GM23338 (cell line): ENCODE measurements at regions not wholly inside any gene's neighbourhood (a gene's known extent, or its start where the extent isn't known, plus 50 kb on each side); places are given as distances from the start of the nearest gene placed in this dataset.

Source experiments
- ATAC-seq: fragments of 200-7000 bp; cut with Tn5 transposase; 3 replicates; pipeline ENCODE4 v1.9.1; 2020
- DNase-seq: peaks from one replicate; pipeline ENCODE4 v3.0.0-alpha.2; 2015; ENCODE audit warnings: low spot score
- H2AFZ ChIP-seq: fragments of 200-600 bp; sonication (generic); 2 replicates; pipeline ENCODE4 v1.8.0; 2016; ENCODE audit warnings: antibody characterized with exemption, mild to moderate bottlenecking, moderate library complexity
- H3F3A ChIP-seq: fragments of 200-600 bp; sonication (generic); replicated peaks from 2 replicates; pipeline ENCODE4 v1.8.0; 2017; ENCODE audit warnings: antibody characterized with exemption, mixed run types, low read depth
- H3K27ac ChIP-seq: fragments of 200-600 bp; sonication (generic); 2 replicates; pipeline ENCODE4 v1.6.1; 2016; ENCODE audit warnings: low read depth
- H3K27me3 ChIP-seq: fragments of 200-600 bp; sonication (generic); 2 replicates; pipeline ENCODE4 v1.8.0; 2016; ENCODE audit warnings: mild to moderate bottlenecking, mixed run types, moderate library complexity; ENCODE audit not compliant: insufficient read depth
- H3K36me3 ChIP-seq: fragments of 200-600 bp; sonication (generic); 2 replicates; pipeline ENCODE4 v1.8.0; 2016; ENCODE audit warnings: mild to moderate bottlenecking; ENCODE audit not compliant: insufficient read depth
- H3K4me1 ChIP-seq: fragments of 200-600 bp; sonication (generic); 2 replicates; pipeline ENCODE4 v1.8.0; 2016; ENCODE audit warnings: mild to moderate bottlenecking, moderate library complexity; ENCODE audit not compliant: insufficient read depth
- H3K4me2 ChIP-seq: fragments of 200-600 bp; sonication (generic); 2 replicates; pipeline ENCODE4 v1.7.1; 2017; ENCODE audit warnings: mixed run types
- H3K4me3 ChIP-seq: fragments of 200-600 bp; sonication (generic); 2 replicates; pipeline ENCODE4 v1.6.1; 2016; ENCODE audit warnings: mixed run types
- H3K79me2 ChIP-seq: fragments of 200-600 bp; sonication (generic); replicated peaks from 2 replicates; pipeline ENCODE4 v1.8.0; 2017; ENCODE audit warnings: mild to moderate bottlenecking; ENCODE audit not compliant: insufficient read depth
- H3K9me2 ChIP-seq: fragments of 200-600 bp; sonication (generic); 2 replicates; pipeline ENCODE4 v1.8.0; 2017; ENCODE audit not compliant: insufficient read depth
- H4K20me1 ChIP-seq: fragments of 200-600 bp; sonication (generic); replicated peaks from 2 replicates; pipeline ENCODE4 v1.8.0; 2017; ENCODE audit warnings: mild to moderate bottlenecking; ENCODE audit not compliant: insufficient read depth
- H3K27ac Mint-ChIP-seq: 2 replicates; pipeline ENCODE4 v1.8.0; 2020; ENCODE audit warnings: inconsistent platforms, mild to moderate bottlenecking, moderate library complexity, mixed read lengths
- H3K27me3 Mint-ChIP-seq: 3 replicates; pipeline ENCODE4 v1.8.0; 2022; ENCODE audit warnings: low read depth, mild to moderate bottlenecking, moderate library complexity, mixed read lengths, inconsistent platforms; ENCODE audit not compliant: insufficient read depth, poor library complexity
- H3K36me3 Mint-ChIP-seq: 3 replicates; pipeline ENCODE4 v1.8.0; 2021; ENCODE audit warnings: low read depth, mild to moderate bottlenecking, inconsistent platforms, moderate library complexity, mixed read lengths
- H3K4me1 Mint-ChIP-seq: 3 replicates; pipeline ENCODE4 v1.8.0; 2020; ENCODE audit warnings: mild to moderate bottlenecking, inconsistent platforms, mixed read lengths
- H3K4me3 Mint-ChIP-seq: 3 replicates; pipeline ENCODE4 v1.8.0; 2021; ENCODE audit warnings: moderate library complexity, mild to moderate bottlenecking, inconsistent platforms, mixed read lengths
- H3K9me3 Mint-ChIP-seq: 3 replicates; pipeline ENCODE4 v1.8.0; 2020; ENCODE audit warnings: moderate library complexity, mild to moderate bottlenecking, inconsistent platforms, mixed read lengths
- CREB1 ChIP-seq: fragments of 250-450 bp; sonication (Bioruptor Pico); IDR thresholded peaks from 2 replicates; pipeline ENCODE4 v1.5.0; 2020; ENCODE audit warnings: low read depth, mild to moderate bottlenecking, moderate library complexity
- EZH2 ChIP-seq: fragments of 200-600 bp; sonication (generic); IDR thresholded peaks from one replicate; pipeline ENCODE4 v1.8.0; 2017; ENCODE audit warnings: antibody characterized with exemption, mild to moderate bottlenecking, low read depth; ENCODE audit not compliant: unreplicated experiment
- EZH2phosphoT487 ChIP-seq: fragments of 200-600 bp; sonication (generic); IDR thresholded peaks from one replicate; pipeline ENCODE4 v1.8.1; 2018; ENCODE audit warnings: antibody characterized with exemption; ENCODE audit not compliant: unreplicated experiment
- JUNB ChIP-seq: IDR thresholded peaks from one replicate; pipeline ENCODE4 v1.6.1; 2016; ENCODE audit warnings: antibody characterized with exemption; ENCODE audit not compliant: unreplicated experiment
- NANOG ChIP-seq: IDR thresholded peaks from 2 replicates; pipeline ENCODE4 v1.6.1; 2016; ENCODE audit warnings: antibody characterized with exemption, borderline replicate concordance
- POLR2AphosphoS5 ChIP-seq: IDR thresholded peaks from 2 replicates; pipeline ENCODE4 v1.6.1; 2016; ENCODE audit warnings: antibody characterized with exemption, low read depth
- STAT1 ChIP-seq: IDR thresholded peaks from one replicate; pipeline ENCODE4 v1.6.1; 2016; ENCODE audit warnings: antibody characterized with exemption; ENCODE audit not compliant: unreplicated experiment
- TF ChIP-seq, protein P1 (sequence below), 2 experiments: fragments of 200-600 bp in 1 of 2; sonication (generic) in 1 of 2; conservative IDR thresholded peaks; 2 replicates each; pipeline versions ENCODE4 v1.5.1 to v1.6.1; 2016 to 2017; ENCODE audit warnings: antibody characterized with exemption in 2 of 2, low read depth in 2 of 2, mild to moderate bottlenecking in 2 of 2, moderate library complexity in 1 of 2
- TF ChIP-seq, protein P2 (sequence below): fragments of 250-450 bp; sonication (Bioruptor Pico); IDR thresholded peaks from 2 replicates; pipeline ENCODE4 v1.5.0; 2020; ENCODE audit warnings: mild to moderate bottlenecking, moderate library complexity
- TF ChIP-seq, protein P3 (sequence below): IDR thresholded peaks from 2 replicates; pipeline ENCODE4 v1.6.1; 2016; ENCODE audit warnings: antibody characterized with exemption

DNA sequence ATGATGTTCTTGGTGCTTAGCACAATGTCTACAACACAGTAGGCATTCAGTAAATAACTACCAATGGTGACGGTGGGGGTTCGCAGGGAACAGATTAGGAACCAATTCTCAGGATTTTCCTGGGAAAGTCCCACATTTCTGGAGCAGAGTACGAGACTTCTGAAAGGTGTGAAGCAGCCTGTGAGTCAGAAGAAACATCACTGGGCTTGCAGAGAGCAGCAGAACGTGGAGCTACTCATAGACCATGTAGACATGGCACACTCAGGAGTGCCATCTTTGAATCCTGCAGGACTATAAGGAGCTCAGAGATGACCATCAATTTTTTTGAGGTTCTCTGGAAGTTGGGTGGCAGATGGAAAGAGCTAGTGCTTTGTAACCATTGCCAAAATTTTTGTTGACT is 106.6 kb upstream of the ANKRD55 start:
- no peaks in the 10 kb centered on the region for H3K4me1 ChIP-seq
- no peak for ATAC-seq
- H3K27ac ChIP-seq: no peak overlapping the region
- peaks cover 11% of the 10 kb centered on the region for H3K36me3 Mint-ChIP-seq
- H3K4me3 Mint-ChIP-seq: no peak overlapping the region
- no peaks in the 10 kb centered on the region for H4K20me1 ChIP-seq
- H3F3A ChIP-seq: no peaks in the 10 kb centered on the region
- peaks cover 1% of the 10 kb centered on the region for H3K27me3 Mint-ChIP-seq
- H3K36me3 ChIP-seq: no peaks in the 10 kb centered on the region
- no peaks in the 10 kb centered on the region for H3K79me2 ChIP-seq
- no peak for DNase-seq
- no peak for TF ChIP-seq CREB1 (CRISPR knock-in tag)
- no peak for TF ChIP-seq STAT1
- H3K4me1 Mint-ChIP-seq: no peaks in the 10 kb centered on the region; the same call in 2 of the 3 replicates
- H3K9me2 ChIP-seq: peaks cover 3% of the 10 kb centered on the region; the same call in 1 of the 2 replicates
- no peak overlapping the region for H3K4me3 ChIP-seq
- no peak overlapping the region for H2AFZ ChIP-seq
- H3K27me3 ChIP-seq: no peaks in the 10 kb centered on the region
- peaks cover 18% of the 10 kb centered on the region for H3K9me3 Mint-ChIP-seq
- no peak overlapping the region for H3K4me2 ChIP-seq
- no peak overlapping the region for H3K27ac Mint-ChIP-seq

DNA sequence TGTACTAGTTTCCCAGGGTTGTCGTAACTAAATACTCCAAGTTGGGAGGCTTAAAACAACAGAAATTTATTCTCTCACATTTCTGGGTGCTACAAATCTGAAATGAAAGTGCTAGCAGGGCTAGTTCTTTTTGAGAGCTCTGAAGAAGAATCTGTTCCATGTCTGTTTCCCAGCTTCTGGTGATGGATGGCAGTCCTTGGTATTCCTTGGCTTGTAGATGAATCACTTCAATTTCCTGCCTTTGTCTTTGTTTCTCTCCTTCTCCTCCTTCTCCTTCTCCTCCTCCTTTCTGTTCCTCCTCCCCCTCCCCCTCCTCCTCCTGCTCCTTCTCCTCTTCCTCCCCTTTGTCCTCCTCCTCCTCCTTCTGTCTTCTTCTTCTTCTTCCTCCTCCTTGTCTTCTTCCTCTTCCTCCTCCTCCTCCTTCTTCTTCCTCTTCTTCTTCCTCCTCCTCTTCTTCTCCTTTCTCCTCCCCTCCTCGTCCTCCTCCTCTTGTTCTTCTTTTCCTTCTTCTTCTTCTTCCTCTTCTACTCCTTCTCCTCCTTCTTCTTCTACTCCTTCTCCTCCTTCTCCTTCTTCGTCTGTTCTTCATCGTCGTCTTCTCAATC is 104.7 kb upstream of the ANKRD55 start:
- no peaks in the 10 kb centered on the region for H4K20me1 ChIP-seq
- no peak overlapping the region for H3K27ac ChIP-seq
- TF ChIP-seq JUNB (no peak), POLR2AphosphoS5 (no peak), EZH2 (no peak), NANOG (no peak), STAT1 (no peak), EZH2phosphoT487 (no peak)
- TF ChIP-seq, protein P1, sequence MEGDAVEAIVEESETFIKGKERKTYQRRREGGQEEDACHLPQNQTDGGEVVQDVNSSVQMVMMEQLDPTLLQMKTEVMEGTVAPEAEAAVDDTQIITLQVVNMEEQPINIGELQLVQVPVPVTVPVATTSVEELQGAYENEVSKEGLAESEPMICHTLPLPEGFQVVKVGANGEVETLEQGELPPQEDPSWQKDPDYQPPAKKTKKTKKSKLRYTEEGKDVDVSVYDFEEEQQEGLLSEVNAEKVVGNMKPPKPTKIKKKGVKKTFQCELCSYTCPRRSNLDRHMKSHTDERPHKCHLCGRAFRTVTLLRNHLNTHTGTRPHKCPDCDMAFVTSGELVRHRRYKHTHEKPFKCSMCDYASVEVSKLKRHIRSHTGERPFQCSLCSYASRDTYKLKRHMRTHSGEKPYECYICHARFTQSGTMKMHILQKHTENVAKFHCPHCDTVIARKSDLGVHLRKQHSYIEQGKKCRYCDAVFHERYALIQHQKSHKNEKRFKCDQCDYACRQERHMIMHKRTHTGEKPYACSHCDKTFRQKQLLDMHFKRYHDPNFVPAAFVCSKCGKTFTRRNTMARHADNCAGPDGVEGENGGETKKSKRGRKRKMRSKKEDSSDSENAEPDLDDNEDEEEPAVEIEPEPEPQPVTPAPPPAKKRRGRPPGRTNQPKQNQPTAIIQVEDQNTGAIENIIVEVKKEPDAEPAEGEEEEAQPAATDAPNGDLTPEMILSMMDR (conservative IDR thresholded peaks at IDR 0.05; ENCODE audit: low read depth in 2 of 2): no peak
- TF ChIP-seq, protein P2, sequence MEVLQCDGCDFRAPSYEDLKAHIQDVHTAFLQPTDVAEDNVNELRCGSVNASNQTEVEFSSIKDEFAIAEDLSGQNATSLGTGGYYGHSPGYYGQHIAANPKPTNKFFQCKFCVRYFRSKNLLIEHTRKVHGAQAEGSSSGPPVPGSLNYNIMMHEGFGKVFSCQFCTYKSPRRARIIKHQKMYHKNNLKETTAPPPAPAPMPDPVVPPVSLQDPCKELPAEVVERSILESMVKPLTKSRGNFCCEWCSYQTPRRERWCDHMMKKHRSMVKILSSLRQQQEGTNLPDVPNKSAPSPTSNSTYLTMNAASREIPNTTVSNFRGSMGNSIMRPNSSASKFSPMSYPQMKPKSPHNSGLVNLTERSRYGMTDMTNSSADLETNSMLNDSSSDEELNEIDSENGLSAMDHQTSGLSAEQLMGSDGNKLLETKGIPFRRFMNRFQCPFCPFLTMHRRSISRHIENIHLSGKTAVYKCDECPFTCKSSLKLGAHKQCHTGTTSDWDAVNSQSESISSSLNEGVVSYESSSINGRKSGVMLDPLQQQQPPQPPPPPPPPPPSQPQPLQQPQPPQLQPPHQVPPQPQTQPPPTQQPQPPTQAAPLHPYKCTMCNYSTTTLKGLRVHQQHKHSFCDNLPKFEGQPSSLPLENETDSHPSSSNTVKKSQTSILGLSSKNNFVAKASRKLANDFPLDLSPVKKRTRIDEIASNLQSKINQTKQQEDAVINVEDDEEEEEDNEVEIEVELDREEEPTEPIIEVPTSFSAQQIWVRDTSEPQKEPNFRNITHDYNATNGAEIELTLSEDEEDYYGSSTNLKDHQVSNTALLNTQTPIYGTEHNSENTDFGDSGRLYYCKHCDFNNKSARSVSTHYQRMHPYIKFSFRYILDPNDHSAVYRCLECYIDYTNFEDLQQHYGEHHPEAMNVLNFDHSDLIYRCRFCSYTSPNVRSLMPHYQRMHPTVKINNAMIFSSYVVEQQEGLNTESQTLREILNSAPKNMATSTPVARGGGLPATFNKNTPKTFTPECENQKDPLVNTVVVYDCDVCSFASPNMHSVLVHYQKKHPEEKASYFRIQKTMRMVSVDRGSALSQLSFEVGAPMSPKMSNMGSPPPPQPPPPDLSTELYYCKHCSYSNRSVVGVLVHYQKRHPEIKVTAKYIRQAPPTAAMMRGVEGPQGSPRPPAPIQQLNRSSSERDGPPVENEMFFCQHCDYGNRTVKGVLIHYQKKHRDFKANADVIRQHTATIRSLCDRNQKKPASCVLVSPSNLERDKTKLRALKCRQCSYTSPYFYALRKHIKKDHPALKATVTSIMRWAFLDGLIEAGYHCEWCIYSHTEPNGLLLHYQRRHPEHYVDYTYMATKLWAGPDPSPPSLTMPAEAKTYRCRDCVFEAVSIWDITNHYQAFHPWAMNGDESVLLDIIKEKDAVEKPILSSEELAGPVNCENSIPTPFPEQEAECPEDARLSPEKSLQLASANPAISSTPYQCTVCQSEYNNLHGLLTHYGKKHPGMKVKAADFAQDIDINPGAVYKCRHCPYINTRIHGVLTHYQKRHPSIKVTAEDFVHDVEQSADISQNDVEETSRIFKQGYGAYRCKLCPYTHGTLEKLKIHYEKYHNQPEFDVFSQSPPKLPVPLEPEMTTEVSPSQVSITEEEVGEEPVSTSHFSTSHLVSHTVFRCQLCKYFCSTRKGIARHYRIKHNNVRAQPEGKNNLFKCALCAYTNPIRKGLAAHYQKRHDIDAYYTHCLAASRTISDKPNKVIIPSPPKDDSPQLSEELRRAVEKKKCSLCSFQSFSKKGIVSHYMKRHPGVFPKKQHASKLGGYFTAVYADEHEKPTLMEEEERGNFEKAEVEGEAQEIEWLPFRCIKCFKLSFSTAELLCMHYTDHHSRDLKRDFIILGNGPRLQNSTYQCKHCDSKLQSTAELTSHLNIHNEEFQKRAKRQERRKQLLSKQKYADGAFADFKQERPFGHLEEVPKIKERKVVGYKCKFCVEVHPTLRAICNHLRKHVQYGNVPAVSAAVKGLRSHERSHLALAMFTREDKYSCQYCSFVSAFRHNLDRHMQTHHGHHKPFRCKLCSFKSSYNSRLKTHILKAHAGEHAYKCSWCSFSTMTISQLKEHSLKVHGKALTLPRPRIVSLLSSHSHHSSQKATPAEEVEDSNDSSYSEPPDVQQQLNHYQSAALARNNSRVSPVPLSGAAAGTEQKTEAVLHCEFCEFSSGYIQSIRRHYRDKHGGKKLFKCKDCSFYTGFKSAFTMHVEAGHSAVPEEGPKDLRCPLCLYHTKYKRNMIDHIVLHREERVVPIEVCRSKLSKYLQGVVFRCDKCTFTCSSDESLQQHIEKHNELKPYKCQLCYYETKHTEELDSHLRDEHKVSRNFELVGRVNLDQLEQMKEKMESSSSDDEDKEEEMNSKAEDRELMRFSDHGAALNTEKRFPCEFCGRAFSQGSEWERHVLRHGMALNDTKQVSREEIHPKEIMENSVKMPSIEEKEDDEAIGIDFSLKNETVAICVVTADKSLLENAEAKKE (CRISPR knock-in tag): no peak
- TF ChIP-seq, protein P3, sequence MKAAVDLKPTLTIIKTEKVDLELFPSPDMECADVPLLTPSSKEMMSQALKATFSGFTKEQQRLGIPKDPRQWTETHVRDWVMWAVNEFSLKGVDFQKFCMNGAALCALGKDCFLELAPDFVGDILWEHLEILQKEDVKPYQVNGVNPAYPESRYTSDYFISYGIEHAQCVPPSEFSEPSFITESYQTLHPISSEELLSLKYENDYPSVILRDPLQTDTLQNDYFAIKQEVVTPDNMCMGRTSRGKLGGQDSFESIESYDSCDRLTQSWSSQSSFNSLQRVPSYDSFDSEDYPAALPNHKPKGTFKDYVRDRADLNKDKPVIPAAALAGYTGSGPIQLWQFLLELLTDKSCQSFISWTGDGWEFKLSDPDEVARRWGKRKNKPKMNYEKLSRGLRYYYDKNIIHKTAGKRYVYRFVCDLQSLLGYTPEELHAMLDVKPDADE: no peak

More for the DNA sequence above, 104.7 kb upstream of the ANKRD55 start:
- no peak overlapping the region for H3K27ac Mint-ChIP-seq
- peaks cover 21% of the 10 kb centered on the region for H3K36me3 Mint-ChIP-seq
- Histone ChIP-seq H3K4me2 (no peak overlapping the region), H3K9me2 (peaks cover 3% of the 10 kb centered on the region; the same call in 1 of the 2 replicates), H3K27me3 (no peaks in the 10 kb centered on the region), H3F3A (no peaks in the 10 kb centered on the region), H2AFZ (no peak overlapping the region), H3K36me3 (no peaks in the 10 kb centered on the region), H3K4me1 (no peaks in the 10 kb centered on the region), H3K79me2 (no peaks in the 10 kb centered on the region), H3K4me3 (no peak overlapping the region)
- H3K4me1 Mint-ChIP-seq: no peaks in the 10 kb centered on the region; the same call in 2 of the 3 replicates
- ATAC-seq (no peak), DNase-seq (no peak)
- H3K9me3 Mint-ChIP-seq: peaks cover 32% of the 10 kb centered on the region
- peaks cover 1% of the 10 kb centered on the region for H3K27me3 Mint-ChIP-seq
- H3K4me3 Mint-ChIP-seq: no peak overlapping the region
